Erythroblast (primary cell): ENCODE measurements at regions not wholly inside any gene's neighbourhood (a gene's known extent, or its start where the extent isn't known, plus 50 kb on each side); places are given as distances from the start of the nearest gene placed in this dataset.

Experiments
- GATA1 ChIP-seq: IDR thresholded peaks from 2 replicates; pipeline ENCODE4 v1.6.1; 2011; ENCODE audit warnings: low read depth, mild to moderate bottlenecking, control low read depth, low read length, moderate library complexity
- POLR2A ChIP-seq: IDR thresholded peaks from 2 replicates; pipeline ENCODE4 v1.6.1; 2011; ENCODE audit warnings: mild to moderate bottlenecking, low read length

DNA sequence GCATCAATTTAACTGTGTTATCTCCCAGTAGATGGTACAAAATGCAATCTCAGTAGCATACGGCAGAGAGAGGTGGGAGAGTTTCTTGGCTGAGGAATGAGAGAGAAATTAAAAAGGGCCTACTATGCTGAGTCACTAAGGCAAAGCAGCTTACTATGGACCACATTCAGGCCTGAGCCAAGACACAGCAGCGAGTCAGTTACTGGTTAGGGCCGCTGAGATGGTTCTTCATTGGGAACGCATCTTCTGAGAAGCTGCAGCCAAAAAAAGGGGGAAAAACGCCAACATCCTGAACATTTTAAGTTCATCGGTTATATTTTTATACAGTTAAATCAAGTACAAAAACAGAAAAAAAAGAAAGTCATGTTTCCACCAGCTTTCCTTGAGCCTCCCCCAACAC, 61.1 kb upstream of the BDNF start:
- no peak for TF ChIP-seq GATA1
- TF ChIP-seq POLR2A: no peak
